ENCODE measurements at regions not wholly inside any gene's neighbourhood (a gene's known extent, or its start where the extent isn't known, plus 50 kb on each side); places are given as distances from the start of the nearest gene placed in this dataset.

DNA sequence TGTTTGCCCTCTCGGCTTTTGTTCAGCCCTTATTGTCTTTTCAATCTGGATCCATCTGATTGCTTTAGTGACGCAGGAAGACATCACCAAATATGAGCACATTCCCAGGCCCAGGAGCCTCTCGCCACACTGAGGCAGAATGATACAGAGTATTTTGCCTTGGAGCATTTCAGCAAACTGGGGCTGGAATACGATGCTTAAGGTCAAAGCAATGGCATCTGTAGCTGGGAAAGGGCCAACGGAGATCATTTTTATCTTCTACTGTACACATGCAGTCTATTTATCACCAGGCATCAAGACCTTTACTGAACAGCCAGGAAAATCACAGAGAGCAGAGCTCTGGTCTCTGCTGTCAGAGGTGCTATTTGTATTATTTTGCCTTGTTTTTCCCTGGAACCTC is 655.3 kb downstream of the RNF144B start:
- DNase-seq: no peak

DNA sequence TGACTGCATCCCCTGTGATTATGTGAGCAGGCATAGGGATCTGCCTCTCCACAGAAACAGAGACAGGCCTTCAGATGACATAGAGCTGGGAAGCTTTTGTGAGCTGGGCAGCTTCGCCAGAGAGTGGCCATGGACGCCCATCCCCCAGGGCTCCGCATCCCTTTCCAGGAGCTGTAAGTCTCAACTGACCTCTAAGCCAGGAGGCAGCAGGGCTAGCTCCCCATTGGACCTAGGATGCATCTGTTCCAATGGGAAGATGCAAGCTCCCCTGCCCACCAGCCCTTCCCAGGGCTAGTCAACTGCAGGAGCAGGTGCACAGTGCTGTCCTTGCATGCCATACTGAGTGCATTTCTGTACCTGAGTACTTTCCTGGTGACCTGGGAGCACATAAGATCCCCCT is 663.6 kb downstream of the RNF144B start:
- DNase-seq: no peak

DNA sequence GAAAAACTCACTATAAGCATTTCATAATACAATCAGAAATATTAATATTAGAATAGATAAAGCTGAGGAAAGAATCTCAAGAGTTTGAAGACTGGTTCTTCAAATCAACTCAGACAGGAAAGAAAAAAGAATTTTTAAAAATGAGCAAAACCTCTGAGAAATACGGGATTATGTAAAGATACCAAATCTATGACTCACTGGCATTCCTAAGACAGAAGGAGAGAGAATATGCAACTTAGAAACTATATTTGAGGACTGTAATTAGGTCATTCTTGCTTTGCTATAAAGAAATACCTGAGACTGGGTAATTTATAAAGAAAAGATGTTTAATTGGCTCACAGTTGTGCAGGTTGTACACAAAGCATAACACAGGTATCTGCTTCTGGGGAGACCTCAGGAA is 665.1 kb downstream of the RNF144B start:
- no peak for DNase-seq

DNA sequence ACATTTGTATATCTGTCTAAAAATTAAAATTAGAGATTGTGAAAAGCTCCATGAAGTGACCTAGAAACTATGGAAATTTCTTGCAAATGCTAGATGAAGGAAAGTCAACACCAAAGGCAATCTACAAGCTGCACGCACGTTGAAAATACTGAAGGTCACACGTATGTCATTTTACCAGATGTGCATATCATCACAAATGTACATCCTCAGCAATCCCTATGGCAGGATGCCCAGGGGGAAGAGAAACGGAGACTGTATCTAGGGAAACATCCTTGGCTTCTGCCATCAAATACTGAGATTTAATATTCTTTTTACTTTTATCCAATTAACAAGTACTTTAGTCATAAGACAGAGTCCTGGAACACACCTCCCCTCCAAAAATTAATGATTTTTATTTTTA is 672.0 kb downstream of the RNF144B start:
- no peak for DNase-seq

DNA sequence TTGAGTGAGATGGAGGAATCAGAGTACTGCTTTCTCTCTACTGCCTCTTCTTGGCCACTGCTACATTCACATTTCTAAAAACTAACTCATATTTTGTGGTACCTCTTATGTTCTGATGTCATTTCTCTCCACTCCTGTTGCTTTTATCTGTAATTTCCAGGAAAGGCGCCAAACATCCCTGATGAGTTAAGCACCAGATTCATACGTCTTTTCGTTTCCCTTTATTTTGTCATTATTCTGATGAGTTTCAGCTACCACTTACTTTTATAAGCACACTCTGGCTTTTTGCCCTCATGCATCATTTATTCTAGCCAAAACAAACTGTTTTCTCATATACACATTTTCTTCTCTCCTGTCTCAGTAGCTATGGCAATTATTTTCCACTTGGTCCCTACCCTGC is 680.0 kb downstream of the RNF144B start:
- DNase-seq: no peak

DNA sequence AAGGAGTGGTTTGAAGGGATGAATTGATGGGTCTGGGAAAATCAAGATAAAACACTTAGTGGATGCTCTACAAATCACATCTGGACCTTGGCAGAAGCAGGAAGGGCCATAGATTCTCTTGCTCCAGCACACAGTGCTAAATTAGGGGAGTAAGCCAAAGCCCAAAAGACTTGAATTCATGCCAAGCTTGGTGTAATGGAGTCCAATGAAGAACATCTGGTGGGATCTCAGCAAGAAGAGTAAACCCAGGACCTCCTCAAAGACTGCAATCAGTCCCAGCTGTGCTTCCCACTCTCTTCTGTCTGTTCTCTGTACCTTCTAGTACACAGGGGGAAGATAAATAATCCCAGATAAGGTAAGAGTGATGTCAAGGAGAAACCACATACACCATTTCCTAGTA is 683.4 kb downstream of the RNF144B start:
- DNase-seq: no peak

DNA sequence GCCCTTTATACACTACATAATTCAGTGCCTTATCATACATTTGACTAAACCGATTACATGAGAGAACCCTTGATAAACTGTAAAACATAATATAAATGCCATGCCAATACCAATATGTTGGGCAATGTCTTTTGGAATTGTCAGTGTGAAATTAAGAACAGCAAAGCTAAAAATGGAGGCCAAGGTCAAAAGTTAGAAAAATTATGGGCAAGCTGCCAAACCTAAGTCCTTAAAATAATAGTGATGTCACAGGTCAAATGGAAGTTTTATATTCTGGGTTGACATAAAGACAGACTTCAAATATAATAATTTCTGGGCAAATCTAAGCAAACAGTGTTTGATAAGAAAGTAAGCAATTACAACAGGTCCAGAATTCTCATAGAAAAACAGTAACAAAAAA is 696.7 kb downstream of the RNF144B start:
- DNase-seq: no peak

DNA sequence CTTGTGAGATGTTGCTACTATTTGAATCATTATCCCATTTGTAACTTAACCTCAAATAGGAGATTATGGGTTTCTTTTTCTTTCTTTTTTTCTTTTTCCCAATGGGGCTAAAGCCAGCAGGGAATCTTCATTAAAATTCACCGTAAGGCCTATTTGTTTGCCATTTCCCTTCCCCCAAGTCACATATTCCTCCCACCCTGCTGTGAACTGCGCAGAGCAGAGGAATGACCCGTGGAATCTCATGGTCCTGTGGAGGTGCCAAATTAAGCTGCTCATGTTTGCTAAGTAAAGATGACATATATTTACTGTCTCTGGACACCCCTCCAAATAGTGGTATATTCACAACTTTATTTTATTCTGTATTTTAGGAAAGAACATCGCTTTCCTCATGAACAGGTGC is 699.3 kb downstream of the RNF144B start:
- DNase-seq: no peak

DNA sequence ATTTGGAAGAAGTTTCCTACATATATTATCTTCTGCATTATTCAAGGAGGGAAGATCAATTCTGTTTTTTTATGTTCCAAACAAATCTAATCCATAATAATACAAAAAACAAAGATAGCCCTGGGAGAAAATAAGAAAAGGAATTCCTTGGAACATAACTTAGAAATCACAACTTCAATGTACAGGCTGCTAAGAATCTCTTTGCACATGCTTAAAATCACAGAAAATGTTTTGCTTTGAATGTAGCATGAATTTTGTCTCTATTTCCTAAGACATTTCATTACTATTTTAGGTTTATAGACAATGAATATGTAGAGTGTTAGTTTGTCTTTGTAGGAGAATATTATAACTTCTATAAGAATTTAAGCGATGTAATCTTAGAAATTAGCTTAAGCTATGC is 700.1 kb downstream of the RNF144B start:
- no peak for DNase-seq

DNA sequence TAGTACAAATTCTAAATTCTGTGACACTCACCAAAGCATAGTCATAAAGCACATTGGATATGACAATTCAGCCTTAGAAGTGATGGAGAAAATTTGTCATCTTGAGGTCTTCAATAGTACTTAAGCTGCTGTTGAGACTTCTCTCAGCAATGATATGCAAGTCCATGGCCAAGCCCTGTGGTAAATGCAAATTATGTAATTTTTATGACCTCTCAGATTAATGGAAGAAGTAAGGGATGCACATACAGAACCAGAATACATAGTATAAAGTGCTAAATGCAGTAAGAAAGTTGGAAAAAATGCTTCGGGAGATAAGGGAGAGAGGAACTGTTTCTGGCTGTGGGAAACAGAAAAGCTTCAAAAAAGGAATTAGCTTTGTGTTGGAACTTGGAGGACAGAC is 700.7 kb downstream of the RNF144B start:
- DNase-seq: no peak

DNA sequence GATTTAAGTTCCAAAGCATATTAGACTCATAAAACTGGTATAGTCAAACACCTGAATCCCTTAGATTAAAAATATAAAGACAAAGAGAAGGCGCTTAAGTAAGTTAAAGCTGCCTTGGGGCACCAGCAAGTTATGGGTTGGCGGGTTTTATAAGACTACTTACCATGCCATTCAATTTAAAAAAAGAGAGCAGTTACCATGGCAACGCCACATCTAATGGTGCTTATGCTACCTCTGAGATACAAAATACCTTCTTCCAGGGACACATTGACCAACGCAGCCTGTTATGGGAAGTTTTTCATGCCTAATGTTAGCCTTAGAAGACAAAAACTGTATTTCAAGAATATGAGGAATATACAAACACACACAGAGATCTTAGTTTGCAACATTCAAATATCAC is 713.6 kb downstream of the RNF144B start:
- no peak for DNase-seq

DNA sequence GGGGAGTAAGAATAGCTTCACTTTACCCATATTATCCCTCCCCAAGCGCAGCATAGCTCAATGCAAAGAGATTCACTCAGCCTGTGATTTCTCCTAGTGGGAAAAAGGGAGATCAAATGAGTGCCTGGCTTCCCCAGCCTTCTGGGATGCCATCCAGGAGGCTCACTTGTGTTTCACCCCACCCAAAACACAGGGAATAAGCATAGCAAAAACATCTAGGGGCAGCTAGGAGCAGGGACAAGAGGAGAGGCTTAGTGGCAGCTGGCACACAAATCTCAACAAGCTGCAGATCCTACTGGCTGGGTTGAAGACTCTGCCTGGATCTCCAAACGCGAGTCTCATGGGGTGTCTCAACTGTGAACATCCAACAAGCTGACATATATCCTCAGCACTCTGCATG is 715.8 kb downstream of the RNF144B start:
- no peak for DNase-seq

DNA sequence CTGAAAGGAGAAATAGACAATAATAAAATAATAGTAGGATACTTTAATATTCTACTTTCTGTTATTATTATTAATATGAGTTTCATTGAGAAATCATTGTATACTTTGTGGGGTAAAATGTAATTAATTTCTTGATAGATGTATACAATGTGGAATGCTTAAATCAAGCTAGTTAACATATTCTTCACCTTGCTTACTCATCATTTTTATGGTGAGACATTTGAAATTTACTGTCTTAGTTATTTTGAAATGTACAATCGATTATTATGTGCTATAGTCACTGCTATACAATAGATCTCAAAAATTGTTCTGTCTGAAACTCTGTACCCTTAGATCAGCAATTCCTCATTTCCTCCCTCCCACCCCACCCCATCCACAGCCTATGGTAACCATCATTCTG is 720.3 kb downstream of the RNF144B start:
- no peak for DNase-seq

DNA sequence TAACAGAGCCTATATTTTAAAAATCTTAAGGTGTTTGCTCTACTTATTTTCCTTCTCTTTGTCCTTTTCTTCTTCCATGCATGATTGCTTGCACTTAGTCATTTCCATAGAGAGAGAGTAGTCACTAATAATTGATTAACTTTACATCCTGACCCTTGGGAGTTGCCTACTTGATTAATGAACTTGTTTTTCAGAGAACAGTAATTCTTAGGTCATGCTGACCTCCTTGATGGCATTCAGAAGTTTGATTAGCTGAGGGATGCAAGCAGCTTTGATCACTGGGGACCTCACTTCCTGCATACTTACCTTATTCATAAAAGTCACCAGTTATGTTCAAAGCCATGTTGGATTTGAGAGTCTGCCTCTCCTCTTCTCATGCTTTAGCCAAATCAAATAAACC is 715.6 kb upstream of the ID4 start:
- DNase-seq: no peak

DNA sequence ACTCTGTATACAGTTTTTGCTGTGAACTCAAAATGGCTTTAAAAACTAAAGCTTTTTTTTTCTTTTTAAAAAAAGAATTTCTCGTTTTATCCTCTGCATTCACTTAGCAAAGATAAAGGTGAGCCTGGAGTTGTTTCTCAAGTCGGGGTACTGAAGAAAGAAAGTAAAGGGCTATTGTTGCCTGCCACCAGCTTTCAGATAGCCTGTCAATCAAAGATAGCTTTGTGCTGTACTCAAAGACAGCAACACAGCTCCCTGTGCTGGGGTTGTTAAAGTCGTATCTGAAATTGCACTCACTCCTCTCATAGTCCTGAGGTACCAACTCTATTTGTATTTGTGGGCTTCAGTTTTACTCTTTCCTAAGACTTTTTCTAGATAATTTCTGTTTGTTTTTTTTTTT is 710.1 kb upstream of the ID4 start:
- no peak for DNase-seq

DNA sequence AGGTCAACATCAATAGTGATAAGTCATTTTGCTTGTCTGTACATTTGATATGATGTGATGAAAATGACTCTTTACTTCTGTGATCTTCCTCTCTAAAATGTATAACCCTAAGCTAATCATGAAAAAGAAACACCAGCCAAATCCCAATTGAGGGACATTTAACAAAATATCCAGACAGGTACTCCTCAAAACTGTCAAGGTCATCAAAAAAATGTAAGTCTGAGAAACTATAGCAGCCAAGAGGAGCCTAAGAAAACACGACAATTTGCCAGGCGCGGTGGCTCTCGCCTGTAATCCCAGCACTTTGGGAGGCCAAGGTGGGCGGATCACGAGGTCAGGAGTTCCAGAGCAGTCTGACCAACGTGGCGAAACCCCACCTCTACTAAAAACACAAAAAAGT is 708.5 kb upstream of the ID4 start:
- DNase-seq: no peak

DNA sequence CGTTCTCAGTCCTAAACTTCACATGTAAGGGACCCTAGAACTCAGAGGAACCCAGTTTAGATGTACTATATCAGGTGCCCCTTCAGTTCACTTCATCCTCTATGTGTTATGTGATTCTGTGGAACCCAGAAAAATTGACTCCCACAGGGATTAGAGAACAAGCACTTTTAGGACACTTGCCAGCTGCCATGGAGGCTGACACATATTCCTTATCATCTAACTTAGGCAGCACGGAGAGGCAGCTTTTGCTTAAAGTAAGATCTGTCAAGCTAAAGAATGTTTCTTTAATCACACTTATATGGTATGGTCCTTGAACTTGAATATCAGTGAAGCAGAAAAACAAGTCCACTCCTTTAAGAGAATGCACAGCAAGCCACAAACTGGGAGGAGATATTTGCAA is 701.5 kb upstream of the ID4 start:
- no peak for DNase-seq

DNA sequence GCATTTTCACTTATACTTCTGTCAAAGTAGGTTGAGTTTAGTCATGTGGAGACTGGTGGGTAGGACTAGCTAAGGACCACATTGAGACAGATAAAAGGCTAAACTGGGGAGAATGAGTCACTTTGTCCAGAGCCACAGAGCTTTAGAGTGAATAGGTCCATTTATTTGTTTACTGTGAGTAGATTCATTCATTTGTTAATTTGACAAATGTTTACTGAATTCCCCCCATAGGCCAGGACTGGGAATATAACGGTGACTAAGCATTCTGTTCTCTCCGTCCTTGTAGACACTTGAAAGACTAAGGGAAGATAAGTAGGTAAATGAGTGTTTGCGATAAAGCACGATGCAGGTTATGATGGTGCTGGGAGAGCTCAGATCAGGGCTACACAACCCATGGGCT is 699.7 kb upstream of the ID4 start:
- DNase-seq: no peak

DNA sequence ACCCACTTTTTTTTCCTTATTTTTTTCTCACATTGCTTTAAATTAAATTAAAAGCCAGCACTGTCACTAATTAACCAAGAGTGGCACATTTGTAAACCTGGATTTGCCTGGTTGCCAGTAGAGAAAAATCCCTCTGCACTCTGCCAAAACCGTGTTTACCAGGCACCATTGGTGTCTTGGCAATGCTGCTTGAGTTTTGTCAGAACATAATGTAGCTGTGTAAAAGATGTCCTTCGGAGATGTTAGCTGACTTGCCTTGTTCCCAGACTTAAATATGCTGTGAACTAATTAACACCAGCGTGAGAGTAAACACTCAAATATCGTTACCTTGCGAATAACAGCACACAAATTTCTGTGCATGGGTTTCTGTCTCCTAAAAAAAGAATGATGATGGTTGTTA is 694.9 kb upstream of the ID4 start:
- no peak for DNase-seq

DNA sequence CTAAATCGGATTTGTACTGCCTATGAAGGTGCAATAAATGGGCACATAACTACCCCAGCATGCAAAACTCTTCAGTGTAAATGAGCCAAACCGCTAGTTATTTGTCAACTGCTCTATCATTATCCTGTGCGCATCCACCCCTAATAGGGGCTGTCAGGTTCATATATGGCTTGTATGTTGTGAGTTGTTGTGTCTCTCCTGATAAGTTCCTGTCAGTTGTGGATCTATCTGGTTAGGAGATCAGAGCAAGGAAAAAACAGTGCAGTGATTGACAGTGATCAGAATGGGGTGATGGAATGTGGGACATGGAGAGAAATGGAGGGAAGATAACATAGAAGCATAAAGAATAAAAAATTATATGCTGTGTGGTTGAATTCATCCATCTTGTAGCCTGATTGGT is 686.9 kb upstream of the ID4 start:
- no peak for DNase-seq

DNA sequence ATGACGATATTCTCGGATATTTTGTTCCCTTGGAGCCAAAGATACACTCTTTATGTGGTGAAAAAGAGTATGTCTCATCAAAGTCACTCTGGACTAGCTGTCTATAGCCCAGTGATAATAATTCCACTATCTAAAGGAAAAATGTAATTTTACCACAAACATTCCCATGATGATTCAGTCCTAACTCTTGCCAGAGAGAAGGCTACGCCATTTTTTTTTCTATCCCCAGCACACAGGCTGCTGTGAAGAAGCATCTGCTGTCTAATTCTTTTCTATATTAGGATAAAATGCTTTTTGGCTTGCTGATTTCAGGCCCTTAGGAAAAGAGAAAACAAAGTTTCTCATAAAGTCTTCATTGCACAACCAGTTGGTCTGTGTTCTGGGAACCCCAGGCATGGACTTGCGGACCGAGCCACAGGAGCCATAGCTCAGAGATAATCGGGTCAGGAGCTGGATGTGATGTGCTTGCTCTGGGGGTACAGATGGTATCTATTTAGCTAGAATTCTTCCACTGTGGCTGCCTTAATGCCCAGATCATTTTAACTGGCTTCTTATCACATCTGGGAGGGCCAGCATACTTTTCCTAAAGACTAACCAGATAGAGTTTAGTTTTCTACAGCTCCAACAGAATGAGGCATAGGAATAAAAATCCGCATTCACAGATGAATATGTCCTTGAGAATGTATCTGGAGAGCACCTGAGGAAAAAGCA is 683.7 kb upstream of the ID4 start:
- DNase-seq: no peak

DNA sequence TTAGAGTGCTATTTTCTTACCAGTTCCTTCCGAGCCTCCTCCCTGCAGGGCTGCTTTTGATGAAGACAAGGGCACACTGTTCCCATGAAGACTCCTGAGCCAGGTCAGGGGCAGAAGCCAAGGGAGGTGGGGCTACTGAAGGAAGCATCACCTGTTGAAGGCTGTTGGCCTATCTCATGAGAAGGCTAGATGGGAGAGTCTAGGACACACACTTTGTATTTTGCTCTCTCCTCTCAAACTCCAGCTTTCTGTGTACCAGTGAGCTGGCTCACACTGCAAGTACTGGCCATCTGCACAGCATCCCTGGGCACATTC is 683.2 kb upstream of the ID4 start:
- no peak for DNase-seq

DNA sequence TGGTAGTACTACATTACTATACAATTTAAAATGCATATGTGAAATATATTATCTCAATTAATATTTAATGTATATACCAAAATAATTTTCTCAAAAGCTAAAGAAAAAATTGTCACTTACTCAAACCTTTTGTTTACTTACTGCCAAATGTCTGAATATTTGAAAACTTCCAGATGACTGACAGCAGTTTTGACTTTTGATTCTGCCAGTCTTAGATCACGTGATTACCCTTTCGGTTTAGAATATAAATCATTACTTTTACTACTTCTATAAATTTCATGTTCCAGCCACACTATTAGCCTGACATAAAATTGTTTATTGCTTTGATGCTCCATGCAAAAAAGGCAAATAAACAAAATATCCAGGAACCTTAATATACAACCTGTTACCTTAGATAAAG is 680.7 kb upstream of the ID4 start:
- DNase-seq: no peak

DNA sequence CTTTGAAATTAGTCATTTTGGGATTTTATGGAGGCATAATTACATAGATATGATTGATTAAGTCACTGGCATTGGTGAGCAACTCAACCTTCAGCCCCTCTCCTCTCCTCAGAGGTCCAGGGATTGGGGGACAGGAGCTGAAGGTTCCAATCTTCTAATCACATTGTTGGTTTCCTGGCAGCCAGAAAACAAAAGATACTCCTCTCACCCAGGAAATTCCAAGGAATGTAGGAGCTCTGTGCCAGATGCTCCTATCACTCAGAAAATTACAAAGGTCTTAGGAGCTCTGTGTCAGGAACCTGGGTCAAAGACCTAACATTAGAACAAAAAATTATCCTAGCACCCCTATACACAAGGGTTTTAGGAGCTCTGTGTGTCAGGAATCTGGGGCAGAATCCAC is 679.7 kb upstream of the ID4 start:
- DNase-seq: no peak

DNA sequence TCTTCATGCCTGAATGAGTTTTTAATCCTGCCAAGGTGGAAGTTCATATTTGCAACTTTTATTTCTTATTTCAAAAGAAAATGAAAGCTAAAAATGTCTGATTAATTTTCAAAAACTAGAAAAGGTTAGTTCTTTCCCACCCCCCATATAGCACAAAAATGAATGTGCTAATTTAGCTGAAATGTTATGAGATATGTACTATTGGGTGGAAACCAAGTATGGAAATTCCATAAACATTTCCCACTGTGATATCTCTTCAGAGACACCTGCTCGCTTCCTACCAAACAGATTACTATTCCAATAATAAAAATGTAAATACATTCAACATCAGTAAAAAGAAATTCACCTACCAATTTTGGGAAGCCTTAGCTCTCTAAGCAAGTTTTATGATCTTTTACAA is 678.6 kb upstream of the ID4 start:
- DNase-seq: no peak

DNA sequence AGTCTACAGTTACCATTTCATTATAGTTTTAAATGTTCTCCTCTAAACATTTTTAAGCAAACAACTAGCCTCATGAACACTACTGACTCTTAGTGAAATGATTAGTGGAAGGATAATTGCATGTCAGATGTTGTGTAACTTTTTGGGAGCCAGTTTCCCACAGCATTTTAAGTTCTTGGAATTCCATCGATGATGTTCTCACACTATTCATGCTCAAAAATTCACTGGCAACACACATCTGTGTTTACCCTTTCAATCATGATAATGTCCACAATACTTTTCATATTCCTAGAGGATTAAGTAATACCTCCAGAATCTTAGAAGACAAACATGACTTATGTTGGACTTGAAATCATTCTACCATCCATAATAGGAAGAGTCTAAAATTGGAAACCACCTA is 678.1 kb upstream of the ID4 start:
- DNase-seq: no peak

All from activated naive CD4-positive, alpha-beta T cell treated with anti-CD3 and anti-CD28 coated beads, Interleukin-2, amount 50 U/mL, for 16 hours (primary cell).